ENCODE measurements at regions not wholly inside any gene's neighbourhood (a gene's known extent, or its start where the extent isn't known, plus 50 kb on each side); places are given as distances from the start of the nearest gene placed in this dataset.

- H3K4me1 ChIP-seq (ENCODE audit: insufficient read depth, low read length, severe bottlenecking), result no peaks in the 10 kb centered on the region
- no peaks in the 10 kb centered on the region for H3F3A ChIP-seq (ENCODE audit: insufficient read depth, low read length)
- no peaks in the 10 kb centered on the region for H3K79me2 ChIP-seq (ENCODE audit: insufficient read depth, low read length)
- H3K4me2 ChIP-seq (ENCODE audit: low read length), result no peak overlapping the region
- H4K20me1 ChIP-seq (ENCODE audit: insufficient read depth, low read length), result no peaks in the 10 kb centered on the region
- H3K36me3 ChIP-seq (ENCODE audit: insufficient read depth, low read length), result no peaks in the 10 kb centered on the region
- H3K9me3 ChIP-seq (ENCODE audit: low read length), result no peaks in the 10 kb centered on the region
- no peak overlapping the region for H3K9ac ChIP-seq (ENCODE audit: low read length)
- H3K27ac ChIP-seq (ENCODE audit: low read depth, low read length, poor library complexity, severe bottlenecking), result no peak overlapping the region
- H3K27me3 ChIP-seq (ENCODE audit: insufficient read depth, low read length), result no peaks in the 10 kb centered on the region
- TF ChIP-seq, protein P1, sequence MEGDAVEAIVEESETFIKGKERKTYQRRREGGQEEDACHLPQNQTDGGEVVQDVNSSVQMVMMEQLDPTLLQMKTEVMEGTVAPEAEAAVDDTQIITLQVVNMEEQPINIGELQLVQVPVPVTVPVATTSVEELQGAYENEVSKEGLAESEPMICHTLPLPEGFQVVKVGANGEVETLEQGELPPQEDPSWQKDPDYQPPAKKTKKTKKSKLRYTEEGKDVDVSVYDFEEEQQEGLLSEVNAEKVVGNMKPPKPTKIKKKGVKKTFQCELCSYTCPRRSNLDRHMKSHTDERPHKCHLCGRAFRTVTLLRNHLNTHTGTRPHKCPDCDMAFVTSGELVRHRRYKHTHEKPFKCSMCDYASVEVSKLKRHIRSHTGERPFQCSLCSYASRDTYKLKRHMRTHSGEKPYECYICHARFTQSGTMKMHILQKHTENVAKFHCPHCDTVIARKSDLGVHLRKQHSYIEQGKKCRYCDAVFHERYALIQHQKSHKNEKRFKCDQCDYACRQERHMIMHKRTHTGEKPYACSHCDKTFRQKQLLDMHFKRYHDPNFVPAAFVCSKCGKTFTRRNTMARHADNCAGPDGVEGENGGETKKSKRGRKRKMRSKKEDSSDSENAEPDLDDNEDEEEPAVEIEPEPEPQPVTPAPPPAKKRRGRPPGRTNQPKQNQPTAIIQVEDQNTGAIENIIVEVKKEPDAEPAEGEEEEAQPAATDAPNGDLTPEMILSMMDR (IDR thresholded peaks at IDR 0.05; ENCODE audit: low read length), result no peak
- no peak for TF ChIP-seq EZH2 (IDR thresholded peaks at IDR 0.05; ENCODE audit: borderline replicate concordance, low read length)
- no peak overlapping the region for H2AFZ ChIP-seq (ENCODE audit: low read length)
- no peaks in the 10 kb centered on the region for H3K9me2 ChIP-seq (ENCODE audit: low read depth, low read length)
- no peak overlapping the region for H3K4me3 ChIP-seq (ENCODE audit: low read depth, low read length, poor library complexity, severe bottlenecking)
These were observed 119.3 kb upstream of the PROX1 start for GRCh38 chr1:213868482-213868881.

DNA sequence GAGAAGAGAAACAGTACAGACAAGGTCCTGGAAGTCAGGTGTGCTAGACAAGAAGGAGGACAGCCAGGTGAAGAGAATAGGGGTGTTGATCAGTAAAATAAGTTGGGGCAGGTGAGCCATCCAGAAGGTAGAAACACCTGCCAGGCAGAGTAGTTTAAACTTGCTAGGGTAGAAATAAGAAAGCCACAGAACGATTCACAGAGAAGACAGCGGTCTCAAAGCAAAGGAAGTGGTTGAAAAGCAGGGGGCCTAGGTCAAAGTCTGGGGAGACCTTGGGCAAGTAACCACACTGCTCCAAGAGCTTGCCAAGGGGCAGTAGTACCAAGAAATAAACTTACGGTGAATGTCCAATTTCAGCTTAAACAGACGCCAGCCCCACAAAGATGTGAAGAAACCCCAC, 116.6 kb upstream of the PROX1 start:
- no peaks in the 10 kb centered on the region for H3K4me1 ChIP-seq (ENCODE audit: insufficient read depth, low read length, severe bottlenecking)
- no peak overlapping the region for H3K4me3 ChIP-seq (ENCODE audit: low read depth, low read length, poor library complexity, severe bottlenecking)
- no peaks in the 10 kb centered on the region for H3F3A ChIP-seq (ENCODE audit: insufficient read depth, low read length)
- no peak for TF ChIP-seq EZH2 (IDR thresholded peaks at IDR 0.05; ENCODE audit: borderline replicate concordance, low read length)
- TF ChIP-seq, protein P1 (IDR thresholded peaks at IDR 0.05; ENCODE audit: low read length), result no peak
- H3K9ac ChIP-seq (ENCODE audit: low read length), result no peak overlapping the region
- no peak overlapping the region for H2AFZ ChIP-seq (ENCODE audit: low read length)
- no peaks in the 10 kb centered on the region for H3K36me3 ChIP-seq (ENCODE audit: insufficient read depth, low read length)
- no peaks in the 10 kb centered on the region for H3K9me2 ChIP-seq (ENCODE audit: low read depth, low read length)
- no peaks in the 10 kb centered on the region for H4K20me1 ChIP-seq (ENCODE audit: insufficient read depth, low read length)
- H3K4me2 ChIP-seq (ENCODE audit: low read length), result no peak overlapping the region
- H3K9me3 ChIP-seq (ENCODE audit: low read length), result no peaks in the 10 kb centered on the region
- H3K27ac ChIP-seq (ENCODE audit: low read depth, low read length, poor library complexity, severe bottlenecking), result no peak overlapping the region
- H3K27me3 ChIP-seq (ENCODE audit: insufficient read depth, low read length), result no peaks in the 10 kb centered on the region
- H3K79me2 ChIP-seq (ENCODE audit: insufficient read depth, low read length), result no peaks in the 10 kb centered on the region

DNA sequence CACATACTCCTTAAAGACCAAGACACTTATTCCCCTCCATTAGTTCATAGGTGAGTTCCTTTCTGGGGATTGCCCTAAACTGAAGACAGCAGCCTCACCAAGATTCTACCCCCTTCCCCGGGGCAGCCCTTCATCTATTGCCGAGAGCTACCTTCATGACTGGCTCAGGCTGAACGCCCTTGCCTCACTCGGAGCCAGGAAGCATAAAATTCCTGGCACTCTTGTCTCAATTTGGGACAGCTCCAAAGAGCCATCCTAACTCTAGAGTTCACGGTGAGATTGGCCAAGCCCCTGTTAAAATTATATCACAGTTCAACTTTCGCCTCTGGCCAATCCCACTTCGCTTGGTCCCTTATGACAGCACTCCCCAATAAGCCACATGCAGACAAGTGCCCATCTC, 113.0 kb upstream of the PROX1 start:
- no peak overlapping the region for H3K27ac ChIP-seq (ENCODE audit: low read depth, low read length, poor library complexity, severe bottlenecking)
- H3K4me3 ChIP-seq (ENCODE audit: low read depth, low read length, poor library complexity, severe bottlenecking), result no peak overlapping the region
- no peak overlapping the region for H2AFZ ChIP-seq (ENCODE audit: low read length)
- H3K9ac ChIP-seq (ENCODE audit: low read length), result no peak overlapping the region
- H3K4me1 ChIP-seq (ENCODE audit: insufficient read depth, low read length, severe bottlenecking), result no peaks in the 10 kb centered on the region
- no peaks in the 10 kb centered on the region for H3K79me2 ChIP-seq (ENCODE audit: insufficient read depth, low read length)
- no peak for TF ChIP-seq EZH2 (IDR thresholded peaks at IDR 0.05; ENCODE audit: borderline replicate concordance, low read length)
- TF ChIP-seq, protein P1 (IDR thresholded peaks at IDR 0.05; ENCODE audit: low read length), result no peak
- H4K20me1 ChIP-seq (ENCODE audit: insufficient read depth, low read length), result no peaks in the 10 kb centered on the region
- H3K27me3 ChIP-seq (ENCODE audit: insufficient read depth, low read length), result no peaks in the 10 kb centered on the region
- H3K9me3 ChIP-seq (ENCODE audit: low read length), result no peaks in the 10 kb centered on the region
- no peaks in the 10 kb centered on the region for H3K36me3 ChIP-seq (ENCODE audit: insufficient read depth, low read length)
- H3K4me2 ChIP-seq (ENCODE audit: low read length), result no peak overlapping the region
- H3F3A ChIP-seq (ENCODE audit: insufficient read depth, low read length), result no peaks in the 10 kb centered on the region
- no peaks in the 10 kb centered on the region for H3K9me2 ChIP-seq (ENCODE audit: low read depth, low read length)

All from OCI-LY1 (cell line).